Astrocyte of the cerebellum (primary cell): ENCODE measurements at regions not wholly inside any gene's neighbourhood (a gene's known extent, or its start where the extent isn't known, plus 50 kb on each side); places are given as distances from the start of the nearest gene placed in this dataset.

ENCODE experiments used
- DNase-seq: peaks from one replicate; pipeline ENCODE4 v3.0.0-alpha.2; 2011; ENCODE audit warnings: low read depth
- H3K4me3 ChIP-seq: 2 replicates; pipeline ENCODE4 v1.5.1; 2011; ENCODE audit warnings: mild to moderate bottlenecking, low read depth, low read length, moderate library complexity
- CTCF ChIP-seq: IDR thresholded peaks from 2 replicates; pipeline ENCODE4 v1.5.1; 2012; ENCODE audit warnings: low read length, low read depth, moderate library complexity, mild to moderate bottlenecking; ENCODE audit errors: missing control alignments
- in situ Hi-C: cut with HindIII; loops from 2 replicates; pipeline ENCODE4 v1.10.0; 2017; ENCODE audit warnings: low sequenced_read_pairs

- TF ChIP-seq CTCF = no peak
- in situ Hi-C loops = no loop called here
- DNase-seq = no peak
Observed at GRCh38 chr3:41064070-41064469, 135.2 kb upstream of the CTNNB1 start.

GRCh38 chr3:41064526-41064925 lies 134.8 kb upstream of the CTNNB1 start:
- no peak for TF ChIP-seq CTCF
- H3K4me3 ChIP-seq = no peak overlapping the region
- DNase-seq = no peak
- in situ Hi-C loops = no loop called here

More at GRCh38 chr3:41064070-41064469, 135.2 kb upstream of the CTNNB1 start:
- no peak overlapping the region for H3K4me3 ChIP-seq

- no peak overlapping the region for H3K4me3 ChIP-seq
- in situ Hi-C loops = no loop called here
- TF ChIP-seq CTCF = no peak
Observed at GRCh38 chr3:41065340-41065739, 134.0 kb upstream of the CTNNB1 start.

GRCh38 chr3:41073190-41073589 lies 126.1 kb upstream of the CTNNB1 start:
- no peak for TF ChIP-seq CTCF
- DNase-seq = no peak
- in situ Hi-C loops = no loop called here
- no peak overlapping the region for H3K4me3 ChIP-seq

More at GRCh38 chr3:41065340-41065739, 134.0 kb upstream of the CTNNB1 start:
- DNase-seq = no peak

- in situ Hi-C loops = no loop called here
- no peak overlapping the region for H3K4me3 ChIP-seq
- no peak for TF ChIP-seq CTCF
- no peak for DNase-seq
Observed at GRCh38 chr3:41075975-41076374, 123.3 kb upstream of the CTNNB1 start.

GRCh38 chr3:41076399-41076798 lies 122.9 kb upstream of the CTNNB1 start:
- no peak for DNase-seq
- TF ChIP-seq CTCF = no peak
- in situ Hi-C loops = no loop called here
- no peak overlapping the region for H3K4me3 ChIP-seq

- in situ Hi-C loops = no loop called here
- no peak for DNase-seq
- H3K4me3 ChIP-seq = no peak overlapping the region
- TF ChIP-seq CTCF = no peak
Observed at GRCh38 chr3:41080141-41080540, 119.2 kb upstream of the CTNNB1 start.
